ENCODE measurements at regions not wholly inside any gene's neighbourhood (a gene's known extent, or its start where the extent isn't known, plus 50 kb on each side); places are given as distances from the start of the nearest gene placed in this dataset.

DNA sequence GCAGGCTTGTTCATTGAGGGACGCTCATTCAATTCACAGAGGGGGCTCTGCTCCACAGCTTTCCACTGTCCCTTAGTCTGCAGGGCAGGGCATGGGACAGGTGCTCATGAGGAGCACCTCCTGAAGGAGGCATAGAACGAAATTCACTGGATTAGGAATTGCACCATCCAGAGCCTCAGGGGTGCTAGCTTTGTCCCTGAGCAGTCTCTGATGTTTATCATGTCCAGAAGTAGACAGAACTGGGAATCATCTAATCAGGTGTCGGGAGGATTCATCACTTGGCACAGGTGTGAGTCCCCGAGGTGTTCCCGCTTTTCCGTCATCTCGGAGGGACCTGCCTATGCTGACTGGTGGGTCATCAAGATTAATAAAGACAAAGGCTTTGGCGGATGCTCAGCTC lies 321.4 kb downstream of the AJAP1 start:
- Mint-ChIP-seq H3K4me3 (no peak overlapping the region), H3K36me3 (no peaks in the 10 kb centered on the region), H3K4me1 (no peaks in the 10 kb centered on the region), H3K27me3 (ENCODE audit: low read depth in 3 of 3) (peaks cover 0 to 4% (median 2%) of the 10 kb centered on the region in 3 donors), H3K27ac (no peak overlapping the region), H3K9me3 (peaks cover 2 to 8% (median 4%) of the 10 kb centered on the region in 7 donors)
- H3K27ac ChIP-seq (ENCODE audit: low read depth in 1 of 2, low read length in 2 of 2) = no peak overlapping the region
- no peaks in the 10 kb centered on the region for H3K9me3 ChIP-seq (replicated peaks in 1 of 2; ENCODE audit: control insufficient read depth in 1 of 2, insufficient read depth in 1 of 2, low read length in 2 of 2)
- H3K4me3 ChIP-seq (replicated peaks in 1 of 3; ENCODE audit: low read depth in 2 of 3, low read length in 3 of 3) = no peak overlapping the region
- intact Hi-C loops (cut with micrococcal nuclease) = no loop called here
- no peak overlapping the region for H2AFZ ChIP-seq (ENCODE audit: insufficient read depth, low read depth, low read length, poor library complexity, severe bottlenecking)
- H4K20me1 ChIP-seq (ENCODE audit: insufficient read depth, low read length) = no peaks in the 10 kb centered on the region
- 83% methylated on average over 7 of the region's 8 CpGs for WGBS (ENCODE audit: insufficient coverage)
- H3K79me2 ChIP-seq (ENCODE audit: insufficient read depth, low read length) = no peaks in the 10 kb centered on the region
- H3K27me3 ChIP-seq (ENCODE audit: control insufficient read depth in 2 of 2, insufficient read depth in 2 of 2, low read length in 2 of 2) = no peaks in the 10 kb centered on the region
- H3K36me3 ChIP-seq (replicated peaks in 1 of 2; ENCODE audit: control insufficient read depth in 1 of 2, insufficient read depth in 2 of 2, low read length in 2 of 2) = no peaks in the 10 kb centered on the region
- H3K9ac ChIP-seq (ENCODE audit: insufficient read depth, low read length, poor library complexity, severe bottlenecking) = no peak overlapping the region
- no peak overlapping the region for H3K4me2 ChIP-seq (replicated peaks; ENCODE audit: extremely low read depth, low read length, poor library complexity, severe bottlenecking)
- TF ChIP-seq, protein P1, sequence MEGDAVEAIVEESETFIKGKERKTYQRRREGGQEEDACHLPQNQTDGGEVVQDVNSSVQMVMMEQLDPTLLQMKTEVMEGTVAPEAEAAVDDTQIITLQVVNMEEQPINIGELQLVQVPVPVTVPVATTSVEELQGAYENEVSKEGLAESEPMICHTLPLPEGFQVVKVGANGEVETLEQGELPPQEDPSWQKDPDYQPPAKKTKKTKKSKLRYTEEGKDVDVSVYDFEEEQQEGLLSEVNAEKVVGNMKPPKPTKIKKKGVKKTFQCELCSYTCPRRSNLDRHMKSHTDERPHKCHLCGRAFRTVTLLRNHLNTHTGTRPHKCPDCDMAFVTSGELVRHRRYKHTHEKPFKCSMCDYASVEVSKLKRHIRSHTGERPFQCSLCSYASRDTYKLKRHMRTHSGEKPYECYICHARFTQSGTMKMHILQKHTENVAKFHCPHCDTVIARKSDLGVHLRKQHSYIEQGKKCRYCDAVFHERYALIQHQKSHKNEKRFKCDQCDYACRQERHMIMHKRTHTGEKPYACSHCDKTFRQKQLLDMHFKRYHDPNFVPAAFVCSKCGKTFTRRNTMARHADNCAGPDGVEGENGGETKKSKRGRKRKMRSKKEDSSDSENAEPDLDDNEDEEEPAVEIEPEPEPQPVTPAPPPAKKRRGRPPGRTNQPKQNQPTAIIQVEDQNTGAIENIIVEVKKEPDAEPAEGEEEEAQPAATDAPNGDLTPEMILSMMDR (IDR thresholded peaks at IDR 0.05) = no peak
- DNase-seq = no peak
- H3K4me1 ChIP-seq (ENCODE audit: control insufficient read depth in 1 of 2, insufficient read depth in 2 of 2, low read length in 2 of 2) = no peaks in the 10 kb centered on the region

DNA sequence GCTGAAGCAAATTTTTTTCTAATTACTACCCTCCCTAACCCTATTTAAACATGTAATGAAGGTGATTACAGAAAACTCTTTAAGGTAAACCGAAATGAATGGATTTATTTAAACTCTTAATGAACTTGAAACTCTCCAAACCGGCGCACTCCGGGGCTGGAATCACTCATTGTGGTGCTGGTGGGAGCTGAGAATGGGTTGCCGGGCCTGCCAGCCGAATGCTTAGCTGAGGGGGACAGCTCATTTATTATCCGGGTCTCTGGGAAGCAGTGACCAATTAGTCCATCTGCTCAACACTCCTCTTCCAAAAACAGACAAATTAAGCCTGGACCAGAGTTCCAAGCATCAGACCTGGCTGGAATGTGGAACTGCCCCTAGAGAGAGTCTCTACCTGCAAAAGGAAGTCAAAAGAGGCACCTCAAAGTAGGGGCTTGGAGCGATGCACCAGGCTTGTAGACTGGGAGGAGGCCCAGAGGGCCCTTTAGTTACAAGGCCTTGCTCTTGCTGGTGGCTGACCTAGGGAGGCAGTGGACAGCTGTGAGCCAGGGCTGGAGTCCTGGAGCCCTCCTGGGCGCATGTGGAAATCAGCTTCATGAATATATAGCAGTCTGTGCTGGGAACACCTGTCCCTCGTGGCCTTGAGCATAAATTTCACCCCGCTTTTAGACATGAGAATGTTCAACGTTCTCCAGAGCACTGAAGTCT lies 320.7 kb downstream of the AJAP1 start:
- Histone ChIP-seq H3K27me3 (ENCODE audit: control insufficient read depth in 2 of 2, insufficient read depth in 2 of 2, low read length in 2 of 2) (no peaks in the 10 kb centered on the region), H3K4me3 (replicated peaks in 1 of 3; ENCODE audit: low read depth in 2 of 3, low read length in 3 of 3) (no peak overlapping the region), H3K79me2 (ENCODE audit: insufficient read depth, low read length) (no peaks in the 10 kb centered on the region), H3K4me2 (replicated peaks; ENCODE audit: extremely low read depth, low read length, poor library complexity, severe bottlenecking) (no peak overlapping the region), H4K20me1 (ENCODE audit: insufficient read depth, low read length) (no peaks in the 10 kb centered on the region), H3K9me3 (replicated peaks in 1 of 2; ENCODE audit: control insufficient read depth in 1 of 2, insufficient read depth in 1 of 2, low read length in 2 of 2) (no peaks in the 10 kb centered on the region), H3K9ac (ENCODE audit: insufficient read depth, low read length, poor library complexity, severe bottlenecking) (no peak overlapping the region), H2AFZ (ENCODE audit: insufficient read depth, low read depth, low read length, poor library complexity, severe bottlenecking) (no peak overlapping the region), H3K4me1 (ENCODE audit: control insufficient read depth in 1 of 2, insufficient read depth in 2 of 2, low read length in 2 of 2) (no peaks in the 10 kb centered on the region), H3K36me3 (replicated peaks in 1 of 2; ENCODE audit: control insufficient read depth in 1 of 2, insufficient read depth in 2 of 2, low read length in 2 of 2) (no peaks in the 10 kb centered on the region), H3K27ac (ENCODE audit: low read depth in 1 of 2, low read length in 2 of 2) (no peak overlapping the region)
- Mint-ChIP-seq H3K4me3 (no peak overlapping the region), H3K9me3 (peaks cover under 1 to 8% (median 5%) of the 10 kb centered on the region in 7 donors), H3K36me3 (no peaks in the 10 kb centered on the region), H3K27me3 (ENCODE audit: low read depth in 3 of 3) (peaks cover 0 to 4% (median 2%) of the 10 kb centered on the region in 3 donors), H3K4me1 (no peaks in the 10 kb centered on the region), H3K27ac (no peak overlapping the region)
- TF ChIP-seq, protein P1 (IDR thresholded peaks at IDR 0.05) = no peak
- no peak for DNase-seq
- intact Hi-C loops (cut with micrococcal nuclease) = no loop called here
- 88% methylated on average over 4 of the region's 12 CpGs for WGBS (ENCODE audit: insufficient coverage)
